Activated CD4-positive, alpha-beta T cell treated with anti-CD3 and anti-CD28 coated beads, Interleukin-10, Interleukin-2, amounts not matched to agents 100 ng/mL and 50 ng/mL, durations not matched to agents 16 hours and 8 hours (primary cell): ENCODE measurements at regions not wholly inside any gene's neighbourhood (a gene's known extent, or its start where the extent isn't known, plus 50 kb on each side); places are given as distances from the start of the nearest gene placed in this dataset.

Source experiments
- DNase-seq: peaks from one replicate; pipeline ENCODE4 v3.0.0-alpha.2; 2020

- DNase-seq = no peak
These were observed 77.5 kb upstream of the RIPOR2 start for GRCh38 chr6:25013246-25013645.

GRCh38 chr6:25014369-25014768 lies 78.6 kb upstream of the RIPOR2 start:
- no peak for DNase-seq

- peak; percentile 76 for DNase-seq
These were observed 79.2 kb upstream of the RIPOR2 start for GRCh38 chr6:25014791-25015560.

- no peak for DNase-seq
These were observed 80.4 kb upstream of the RIPOR2 start for GRCh38 chr6:25016014-25016720.

- no peak for DNase-seq
These were observed 81.7 kb upstream of the RIPOR2 start for GRCh38 chr6:25017486-25017885.

- DNase-seq = peak; percentile 83
These were observed 82.3 kb upstream of the RIPOR2 start for GRCh38 chr6:25017932-25018567.

- no peak for DNase-seq
These were observed 82.8 kb upstream of the RIPOR2 start for GRCh38 chr6:25018568-25018954.

- DNase-seq = peak; percentile 26
These were observed 86.4 kb upstream of the RIPOR2 start for GRCh38 chr6:25022140-25022553.

- no peak for DNase-seq
These were observed 88.0 kb upstream of the RIPOR2 start for GRCh38 chr6:25023781-25024180.

- no peak for DNase-seq
These were observed 89.1 kb upstream of the RIPOR2 start for GRCh38 chr6:25024821-25025220.

GRCh38 chr6:25025248-25025918 lies 89.6 kb upstream of the RIPOR2 start:
- no peak for DNase-seq

GRCh38 chr6:25025919-25026301 lies 90.2 kb upstream of the RIPOR2 start:
- peak; percentile 74 for DNase-seq

GRCh38 chr6:25026723-25027122 lies 91.0 kb upstream of the RIPOR2 start:
- DNase-seq = peak; percentile 58

GRCh38 chr6:25027221-25027916 lies 91.6 kb upstream of the RIPOR2 start:
- DNase-seq = peak; percentile 92

GRCh38 chr6:25028328-25028727 lies 92.6 kb upstream of the RIPOR2 start:
- no peak for DNase-seq

- DNase-seq = no peak
These were observed 97.2 kb upstream of the RIPOR2 start for GRCh38 chr6:25032934-25033333.

GRCh38 chr6:25034431-25034921 lies 98.7 kb upstream of the RIPOR2 start:
- DNase-seq = no peak

- no peak for DNase-seq
These were observed 99.4 kb upstream of the RIPOR2 start for GRCh38 chr6:25035174-25035511.

- DNase-seq = peak; percentile 67
These were observed 100.0 kb upstream of the RIPOR2 start for GRCh38 chr6:25035512-25036435.

- DNase-seq = no peak
These were observed 100.7 kb upstream of the RIPOR2 start for GRCh38 chr6:25036461-25036860.

- DNase-seq = no peak
These were observed 102.5 kb upstream of the RIPOR2 start for GRCh38 chr6:25038300-25038699.

GRCh38 chr6:25038999-25039398 lies 103.2 kb upstream of the RIPOR2 start:
- no peak for DNase-seq
